GM12874 (cell line): ENCODE measurements at regions not wholly inside any gene's neighbourhood (a gene's known extent, or its start where the extent isn't known, plus 50 kb on each side); places are given as distances from the start of the nearest gene placed in this dataset.

Experiments
- TF ChIP-seq, protein P1 (sequence below): IDR thresholded peaks from 2 replicates; pipeline ENCODE4 v1.5.1; 2011; ENCODE audit warnings: low read depth, mild to moderate bottlenecking, control low read depth, low read length, moderate library complexity; ENCODE audit not compliant: insufficient read depth

DNA sequence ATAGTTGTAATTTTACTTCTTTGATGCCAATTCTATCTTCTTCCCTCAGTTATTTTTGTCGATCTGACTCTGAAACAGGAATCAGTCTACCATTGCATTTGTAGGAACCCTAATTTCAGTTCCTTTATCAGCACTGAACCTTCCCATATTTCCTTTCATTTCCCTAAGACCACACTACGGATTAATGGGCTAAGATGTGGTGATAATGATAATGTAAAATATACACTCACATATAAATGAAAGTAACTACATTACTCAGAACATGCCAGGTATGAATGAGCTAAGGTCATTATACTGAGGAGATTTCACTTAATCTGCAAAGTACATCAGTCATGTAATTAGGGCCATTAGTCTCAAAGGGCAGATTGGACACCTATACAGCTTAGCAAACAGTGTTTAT is 60.2 kb upstream of the RFC3 start:
- TF ChIP-seq, protein P1, sequence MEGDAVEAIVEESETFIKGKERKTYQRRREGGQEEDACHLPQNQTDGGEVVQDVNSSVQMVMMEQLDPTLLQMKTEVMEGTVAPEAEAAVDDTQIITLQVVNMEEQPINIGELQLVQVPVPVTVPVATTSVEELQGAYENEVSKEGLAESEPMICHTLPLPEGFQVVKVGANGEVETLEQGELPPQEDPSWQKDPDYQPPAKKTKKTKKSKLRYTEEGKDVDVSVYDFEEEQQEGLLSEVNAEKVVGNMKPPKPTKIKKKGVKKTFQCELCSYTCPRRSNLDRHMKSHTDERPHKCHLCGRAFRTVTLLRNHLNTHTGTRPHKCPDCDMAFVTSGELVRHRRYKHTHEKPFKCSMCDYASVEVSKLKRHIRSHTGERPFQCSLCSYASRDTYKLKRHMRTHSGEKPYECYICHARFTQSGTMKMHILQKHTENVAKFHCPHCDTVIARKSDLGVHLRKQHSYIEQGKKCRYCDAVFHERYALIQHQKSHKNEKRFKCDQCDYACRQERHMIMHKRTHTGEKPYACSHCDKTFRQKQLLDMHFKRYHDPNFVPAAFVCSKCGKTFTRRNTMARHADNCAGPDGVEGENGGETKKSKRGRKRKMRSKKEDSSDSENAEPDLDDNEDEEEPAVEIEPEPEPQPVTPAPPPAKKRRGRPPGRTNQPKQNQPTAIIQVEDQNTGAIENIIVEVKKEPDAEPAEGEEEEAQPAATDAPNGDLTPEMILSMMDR = no peak

DNA sequence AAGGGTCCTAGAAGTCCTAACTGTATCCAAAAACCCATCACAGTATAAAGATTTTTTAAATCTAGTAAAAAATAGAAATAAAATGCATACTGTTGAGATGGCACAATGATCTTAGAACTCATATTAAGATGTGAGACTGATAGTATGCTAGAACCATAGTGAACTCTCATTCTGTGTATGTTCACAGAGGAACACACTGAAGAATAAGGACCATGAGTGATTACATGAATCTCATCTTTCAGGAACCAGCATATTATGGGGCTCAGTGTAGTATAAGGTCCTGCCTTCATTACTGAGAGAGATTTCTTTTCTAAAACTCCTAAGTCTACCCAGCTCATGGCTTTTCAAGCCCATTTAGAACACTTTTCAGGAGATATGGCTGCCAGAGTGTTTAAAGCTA is 59.8 kb upstream of the RFC3 start:
- TF ChIP-seq, protein P1 = no peak

DNA sequence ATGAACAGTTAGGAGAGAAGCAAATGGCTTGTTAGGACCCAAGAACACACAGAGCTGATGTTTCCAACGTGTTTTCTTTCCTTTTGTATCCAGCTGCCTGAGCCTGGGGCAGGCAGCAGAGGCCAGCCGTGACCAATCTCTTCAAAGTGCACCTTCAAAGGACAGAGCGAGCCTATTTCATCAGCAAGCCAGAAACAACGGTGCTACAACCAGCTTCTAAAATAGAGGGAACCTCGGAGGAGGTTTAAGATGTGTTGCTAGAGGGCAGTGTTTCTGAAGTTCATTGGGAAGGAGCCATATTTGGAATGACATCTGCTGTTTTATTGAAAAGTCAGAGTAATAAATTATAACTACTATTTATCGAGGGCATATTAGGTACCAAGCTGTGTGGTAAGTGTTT is 56.2 kb upstream of the RFC3 start:
- TF ChIP-seq, protein P1 = no peak

DNA sequence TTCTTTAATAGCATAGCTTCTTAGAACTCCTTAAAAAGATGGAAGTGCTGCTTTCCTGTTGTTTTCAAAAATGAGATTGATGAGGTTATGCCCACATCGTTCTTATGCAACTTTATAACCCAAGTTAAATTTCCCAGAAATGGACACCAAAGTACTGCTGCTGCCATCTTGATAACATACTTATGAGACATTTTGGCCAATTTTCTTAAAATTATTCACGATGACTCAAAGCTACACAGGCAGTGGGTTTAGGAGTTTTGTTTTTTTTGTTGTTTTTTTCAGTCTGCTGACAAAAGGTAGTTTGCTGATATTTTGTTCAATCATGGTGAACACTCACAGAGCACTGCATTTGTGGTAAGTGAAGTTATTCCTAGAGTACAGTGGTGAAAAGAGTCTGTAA is 54.9 kb upstream of the RFC3 start:
- TF ChIP-seq, protein P1 = no peak

DNA sequence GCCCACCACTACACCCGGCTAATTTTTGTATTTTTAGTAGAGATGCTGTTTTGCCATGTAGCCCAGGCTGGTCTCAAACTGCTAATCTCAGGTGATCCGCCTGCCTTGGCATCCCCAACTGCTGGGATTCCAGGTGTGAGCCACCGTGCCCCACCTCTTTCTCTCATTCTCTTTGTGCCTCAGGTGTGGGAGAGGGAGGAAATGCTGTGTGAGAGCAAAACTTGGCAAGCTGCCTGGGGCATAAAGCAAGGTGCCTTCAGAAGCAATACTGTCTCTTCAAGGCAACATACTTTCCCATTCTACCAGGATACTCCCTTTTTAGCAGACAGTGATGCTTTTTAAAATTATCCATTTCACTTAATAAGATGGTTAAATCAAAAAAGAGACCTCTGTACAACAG is 53.2 kb upstream of the RFC3 start:
- TF ChIP-seq, protein P1 = no peak

DNA sequence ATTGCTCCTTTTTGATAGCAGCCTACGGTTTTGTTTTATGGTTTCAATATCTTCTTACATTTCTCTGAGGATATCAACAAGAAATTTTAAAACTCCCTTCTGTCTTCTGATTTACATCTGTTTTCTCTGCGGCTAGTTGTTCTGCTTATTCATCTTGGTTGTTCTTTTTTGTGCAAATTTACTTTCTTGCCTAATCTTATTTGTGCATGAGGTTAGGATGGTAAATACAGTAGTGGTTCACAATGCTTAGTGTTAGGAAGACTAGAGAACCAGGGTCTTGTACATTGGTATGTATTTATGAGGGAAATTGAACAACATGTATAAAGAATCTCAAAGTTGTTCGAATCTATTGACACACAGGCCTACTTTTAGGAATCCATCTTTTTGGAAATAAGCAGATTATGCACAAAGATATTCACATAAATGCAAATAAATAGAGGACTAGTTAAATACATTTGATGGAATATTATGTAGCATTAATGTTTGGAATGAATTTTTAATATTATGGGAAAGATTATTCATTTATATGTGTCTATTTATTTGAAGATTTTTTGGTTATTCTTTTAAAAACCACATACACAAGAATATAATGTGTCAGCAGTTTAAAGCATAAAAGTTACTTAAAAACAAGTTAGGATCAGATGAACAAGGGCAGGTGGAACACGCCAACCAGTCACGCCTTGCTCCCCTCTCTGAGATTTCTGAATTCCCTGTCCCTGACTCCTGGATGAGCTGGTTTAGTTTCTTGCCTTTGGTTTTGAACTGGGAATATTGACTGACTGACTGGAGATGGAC is 51.4 kb upstream of the RFC3 start:
- TF ChIP-seq, protein P1 = no peak

DNA sequence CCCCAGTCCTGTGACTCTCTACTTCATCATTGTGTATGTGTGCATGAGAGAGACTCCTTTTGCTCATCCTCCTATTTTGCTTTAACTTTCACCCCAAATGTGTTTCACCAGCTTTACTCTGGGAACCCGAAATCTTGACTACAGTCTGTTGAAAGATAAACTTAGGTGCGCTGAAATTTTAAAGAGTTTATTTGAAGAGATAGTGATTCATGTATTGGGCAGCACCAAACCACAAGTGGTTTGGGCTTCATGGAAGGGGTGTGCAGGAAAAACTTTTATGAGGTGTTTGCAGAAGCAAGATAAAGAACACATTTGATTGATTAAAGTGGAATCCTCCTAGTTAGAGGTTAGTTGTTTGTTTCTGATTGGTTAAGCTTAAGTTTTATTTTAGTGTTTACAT is 50.8 kb upstream of the RFC3 start:
- TF ChIP-seq, protein P1 = no peak
